H1 (cell line): ENCODE measurements at regions not wholly inside any gene's neighbourhood (a gene's known extent, or its start where the extent isn't known, plus 50 kb on each side); places are given as distances from the start of the nearest gene placed in this dataset.

Experiments used
- ATF3 ChIP-seq: IDR thresholded peaks from 2 replicates; pipeline ENCODE4 v1.6.1; 2011; ENCODE audit warnings: low read depth, mild to moderate bottlenecking, low read length; ENCODE audit not compliant: insufficient read depth
- CBX8 ChIP-seq: fragments of 300-800, 300-1000 bp; sonication (generic); IDR thresholded peaks from 2 replicates; pipeline ENCODE4 v1.7.1; 2016; ENCODE audit warnings: low read depth, low read length, borderline replicate concordance
- CTCF ChIP-seq, 3 experiments: IDR thresholded peaks; 1 replicate in 2 of 3; 2 replicates in 1 of 3; pipeline versions ENCODE4 v1.5.1 to v1.6.1; 2011; ENCODE audit warnings: low read length in 3 of 3, mild to moderate bottlenecking in 3 of 3, inconsistent platforms in 2 of 3, low read depth in 1 of 3, moderate library complexity in 1 of 3; ENCODE audit not compliant: insufficient read depth in 1 of 3; ENCODE audit errors: control extremely low read depth in 1 of 3
- E2F6 ChIP-seq: IDR thresholded peaks from 2 replicates; pipeline ENCODE4 v1.6.1; 2012; ENCODE audit warnings: inconsistent platforms
- EP300 ChIP-seq, 2 experiments: IDR thresholded peaks; 1 replicate in 1 of 2; 2 replicates in 1 of 2; pipeline ENCODE4 v1.6.1; 2011 to 2012; ENCODE audit warnings: low read depth in 2 of 2, low read length in 2 of 2, mild to moderate bottlenecking in 2 of 2, borderline replicate concordance in 1 of 2, inconsistent platforms in 1 of 2, moderate library complexity in 1 of 2
- HDAC2 ChIP-seq, 2 experiments: fragments of 300-600 bp in 1 of 2; sonication (generic) in 1 of 2; IDR thresholded peaks; 2 replicates each; pipeline ENCODE4 v1.6.1; 2011 to 2012; ENCODE audit warnings: low read depth in 2 of 2, low read length in 2 of 2, mild to moderate bottlenecking in 2 of 2, moderate library complexity in 2 of 2, borderline replicate concordance in 1 of 2, inconsistent platforms in 1 of 2
- MAFK ChIP-seq: IDR thresholded peaks from 2 replicates; pipeline ENCODE4 v1.6.1; 2012; ENCODE audit warnings: low read depth, mild to moderate bottlenecking, improper control_type of control experiment, low read length
- NRF1 ChIP-seq: IDR thresholded peaks from 2 replicates; pipeline ENCODE4 v1.6.1; 2011; ENCODE audit warnings: mild to moderate bottlenecking, low read depth, low read length, improper control_type of control experiment
- POLR2AphosphoS5 ChIP-seq: IDR thresholded peaks from 2 replicates; pipeline ENCODE4 v1.6.1; 2011; ENCODE audit warnings: low read depth, low read length
- RAD21 ChIP-seq, 2 experiments: IDR thresholded peaks in 1 of 2; conservative IDR thresholded peaks in 1 of 2; 2 replicates each; pipeline ENCODE4 v1.6.1; 2011; ENCODE audit warnings: low read depth in 2 of 2, low read length in 2 of 2, improper control_type of control experiment in 1 of 2, inconsistent platforms in 1 of 2, mild to moderate bottlenecking in 1 of 2, moderate library complexity in 1 of 2
- SIN3A ChIP-seq, 2 experiments: IDR thresholded peaks in 1 of 2; conservative IDR thresholded peaks in 1 of 2; 2 replicates each; pipeline ENCODE4 v1.6.1; 2011 to 2012; ENCODE audit warnings: low read length in 2 of 2, improper control_type of control experiment in 1 of 2, low read depth in 1 of 2, mild to moderate bottlenecking in 1 of 2

- TF ChIP-seq HDAC2 (IDR thresholded peaks at IDR 0.05; ENCODE audit: borderline replicate concordance in 1 of 2, low read depth in 2 of 2, low read length in 2 of 2) (no peak), NRF1 (no peak), E2F6 (no peak), CBX8 (no peak), ATF3 (no peak), EP300 (IDR thresholded peaks at IDR 0.05; ENCODE audit: borderline replicate concordance in 1 of 2, low read depth in 2 of 2, low read length in 2 of 2) (no peak), RAD21 (IDR thresholded peaks at IDR 0.05 in 1 of 2, conservative IDR thresholded peaks at IDR 0.05 in 1 of 2; ENCODE audit: low read depth in 2 of 2, low read length in 2 of 2) (no peak), SIN3A (conservative IDR thresholded peaks at IDR 0.05 in 1 of 2, IDR thresholded peaks at IDR 0.05 in 1 of 2; ENCODE audit: low read depth in 1 of 2, low read length in 2 of 2) (no peak), POLR2AphosphoS5 (no peak), MAFK (no peak), CTCF (IDR thresholded peaks at IDR 0.05; ENCODE audit: control extremely low read depth in 1 of 3, insufficient read depth in 1 of 3, low read depth in 1 of 3, low read length in 3 of 3) (no peak)
These were observed 122.4 kb upstream of the CDH7 start for GRCh38 chr18:65628390-65628789.
